Islet of Langerhans (tissue), 1 donor: ENCODE measurements at regions not wholly inside any gene's neighbourhood (a gene's known extent, or its start where the extent isn't known, plus 50 kb on each side); places are given as distances from the start of the nearest gene placed in this dataset.
"Not testable (repeated sequence)": the region's sequence is repeated elsewhere in the genome, so short reads cannot be mapped to it uniquely, and the experiment has no call there.

Experiments
- FAIRE-seq: peaks from one replicate; lab custom pipeline; 2011; peaks lifted over from hg19 to GRCh38; lab: Jason Lieb, UNC

DNA sequence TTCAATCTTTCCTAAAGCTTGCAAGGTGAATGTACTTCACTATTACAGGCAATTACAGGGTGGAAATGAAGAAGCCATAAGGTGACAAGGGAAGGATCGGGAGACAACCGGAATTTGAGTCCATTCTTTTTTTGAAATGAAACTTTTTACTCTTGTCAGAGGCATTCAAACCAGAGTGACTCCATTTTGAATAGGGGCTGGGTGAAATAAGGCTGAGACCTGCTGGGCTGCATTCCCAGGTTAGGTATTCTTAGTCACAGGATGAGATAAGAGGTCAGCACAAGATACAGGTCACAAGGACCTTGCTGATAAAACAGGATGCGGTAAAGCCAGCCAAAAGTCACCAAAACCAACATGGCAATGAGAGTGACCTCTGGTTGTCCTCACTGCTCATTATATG, 363.3 kb downstream of the TYW1 start:
- FAIRE-seq = no peak

DNA sequence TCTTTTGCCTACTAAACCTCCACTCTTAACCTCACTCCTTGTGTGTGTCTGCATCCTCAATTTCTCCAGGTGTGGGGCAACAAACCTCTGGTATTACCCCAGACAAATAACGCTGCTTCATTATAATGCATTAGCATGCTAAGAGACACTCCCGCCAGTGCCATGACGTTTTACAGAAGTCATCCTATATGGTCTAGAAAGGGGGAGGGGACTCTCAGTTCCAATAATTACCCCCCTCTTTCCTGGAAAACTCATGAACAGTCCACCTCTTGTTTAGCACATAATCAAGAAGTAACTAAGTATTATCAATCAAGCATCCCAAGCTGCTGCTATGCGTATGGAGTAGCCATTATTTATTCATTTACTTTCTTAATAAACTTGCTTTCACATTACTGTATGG, 364.5 kb downstream of the TYW1 start:
- FAIRE-seq = no peak

DNA sequence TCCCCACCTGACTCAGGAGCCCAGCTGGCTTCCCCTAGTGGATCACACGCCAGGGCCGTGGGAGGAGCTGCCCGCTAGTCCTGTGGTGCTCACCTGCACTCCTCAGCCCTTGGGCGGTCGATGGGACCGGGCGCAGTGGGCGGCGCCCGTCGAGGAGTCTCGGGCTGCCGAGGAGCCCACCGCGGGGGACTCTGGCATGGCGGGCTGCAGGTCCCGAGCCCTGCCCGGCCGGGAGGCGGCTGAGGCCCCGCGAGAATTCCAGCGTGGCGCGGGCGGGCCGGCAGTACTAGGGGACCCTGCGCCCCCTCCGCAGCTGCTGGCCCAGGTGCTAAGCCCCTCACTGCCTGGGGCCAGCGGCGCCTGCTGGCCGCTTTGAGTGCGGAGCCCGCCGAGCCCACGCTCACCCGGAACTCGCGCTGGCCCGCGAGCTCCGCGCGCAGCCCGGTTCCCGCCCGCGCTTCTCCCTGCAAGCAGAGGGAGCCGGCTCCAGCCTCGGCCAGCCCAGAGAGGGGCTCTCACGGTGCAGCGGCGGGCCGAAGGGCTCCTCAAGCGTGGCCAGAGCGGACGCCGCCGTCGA, 367.9 kb downstream of the TYW1 start:
- no peak for FAIRE-seq

DNA sequence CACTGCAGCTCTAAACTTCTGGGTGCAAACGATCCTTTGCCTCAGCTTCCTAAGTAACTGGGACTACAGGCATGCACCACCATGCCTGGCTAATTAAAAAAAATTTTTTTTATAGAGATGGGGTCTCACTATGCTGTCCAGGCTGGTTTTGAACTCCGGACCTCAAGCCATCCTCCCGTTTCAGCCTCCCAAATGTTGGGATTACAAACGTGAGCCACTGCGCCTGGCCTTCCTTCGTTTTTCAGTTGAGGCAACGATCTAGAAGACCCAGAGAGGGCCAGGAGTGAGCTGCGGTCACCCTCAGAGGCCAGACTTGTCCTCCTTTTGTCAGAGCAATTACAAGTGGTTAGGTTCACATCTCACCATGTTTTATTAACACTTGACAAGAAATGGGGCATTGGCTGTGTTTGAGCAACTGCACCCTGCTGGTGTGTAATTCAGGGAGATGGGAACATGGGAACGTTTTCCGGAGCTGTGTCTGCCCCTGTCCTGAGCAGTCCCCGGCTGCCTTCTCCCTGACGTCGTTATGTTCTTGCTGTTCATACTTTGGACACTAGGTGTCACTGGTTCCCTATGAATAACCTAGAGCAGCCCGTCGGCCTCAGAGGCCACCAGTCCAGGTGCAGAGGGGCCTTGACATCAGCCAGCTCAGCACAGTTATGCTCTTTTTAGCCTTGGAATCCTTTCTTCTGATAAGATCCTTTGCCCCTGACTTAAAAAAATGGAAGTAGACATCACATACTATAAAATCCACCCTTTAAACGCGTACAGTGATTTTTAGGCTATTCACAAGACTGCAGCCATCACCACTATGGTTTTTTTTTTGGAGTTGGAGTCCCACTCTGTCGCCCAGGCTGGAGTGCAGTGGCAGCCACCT, 375.0 kb downstream of the TYW1 start:
- FAIRE-seq = no peak

DNA sequence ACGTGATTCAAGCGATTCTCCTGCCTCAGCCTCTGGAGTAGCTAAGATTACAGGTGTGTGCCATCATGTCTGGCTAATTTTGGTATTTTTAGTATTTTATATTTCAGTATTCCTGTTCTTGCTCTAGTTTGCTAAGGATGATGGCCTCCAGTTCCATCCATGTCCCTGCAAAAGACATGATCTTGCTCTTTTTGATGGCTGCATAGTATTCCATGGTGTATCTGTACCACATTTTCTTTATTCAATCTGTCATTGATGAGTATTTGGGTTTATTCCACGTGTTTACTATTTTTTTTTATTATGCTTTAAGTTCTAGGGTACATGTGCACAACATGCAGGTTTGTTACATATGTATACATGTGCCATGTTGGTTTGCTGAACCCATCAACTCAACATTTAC, 376.8 kb downstream of the TYW1 start:
- FAIRE-seq = not testable (repeated sequence)

DNA sequence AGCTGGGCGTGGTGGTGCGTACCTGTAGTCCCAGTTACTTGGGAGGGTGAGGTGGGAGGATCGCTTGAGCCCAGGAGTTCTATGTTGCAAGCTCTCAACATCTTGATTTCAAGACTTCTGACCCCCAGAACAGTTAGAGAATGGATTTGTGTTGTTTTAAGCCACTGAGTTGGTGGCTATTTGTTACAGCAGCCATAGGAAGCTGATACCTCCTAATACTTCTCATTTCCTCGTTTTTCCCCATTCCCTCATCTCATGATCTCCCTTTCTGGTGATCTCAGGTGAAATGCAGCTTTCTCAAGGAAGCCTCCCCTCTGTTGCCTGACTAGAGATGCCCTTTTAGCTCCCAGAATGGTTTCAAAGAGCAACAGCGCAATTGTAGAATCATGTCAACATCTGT, 378.8 kb downstream of the TYW1 start:
- FAIRE-seq = no peak

DNA sequence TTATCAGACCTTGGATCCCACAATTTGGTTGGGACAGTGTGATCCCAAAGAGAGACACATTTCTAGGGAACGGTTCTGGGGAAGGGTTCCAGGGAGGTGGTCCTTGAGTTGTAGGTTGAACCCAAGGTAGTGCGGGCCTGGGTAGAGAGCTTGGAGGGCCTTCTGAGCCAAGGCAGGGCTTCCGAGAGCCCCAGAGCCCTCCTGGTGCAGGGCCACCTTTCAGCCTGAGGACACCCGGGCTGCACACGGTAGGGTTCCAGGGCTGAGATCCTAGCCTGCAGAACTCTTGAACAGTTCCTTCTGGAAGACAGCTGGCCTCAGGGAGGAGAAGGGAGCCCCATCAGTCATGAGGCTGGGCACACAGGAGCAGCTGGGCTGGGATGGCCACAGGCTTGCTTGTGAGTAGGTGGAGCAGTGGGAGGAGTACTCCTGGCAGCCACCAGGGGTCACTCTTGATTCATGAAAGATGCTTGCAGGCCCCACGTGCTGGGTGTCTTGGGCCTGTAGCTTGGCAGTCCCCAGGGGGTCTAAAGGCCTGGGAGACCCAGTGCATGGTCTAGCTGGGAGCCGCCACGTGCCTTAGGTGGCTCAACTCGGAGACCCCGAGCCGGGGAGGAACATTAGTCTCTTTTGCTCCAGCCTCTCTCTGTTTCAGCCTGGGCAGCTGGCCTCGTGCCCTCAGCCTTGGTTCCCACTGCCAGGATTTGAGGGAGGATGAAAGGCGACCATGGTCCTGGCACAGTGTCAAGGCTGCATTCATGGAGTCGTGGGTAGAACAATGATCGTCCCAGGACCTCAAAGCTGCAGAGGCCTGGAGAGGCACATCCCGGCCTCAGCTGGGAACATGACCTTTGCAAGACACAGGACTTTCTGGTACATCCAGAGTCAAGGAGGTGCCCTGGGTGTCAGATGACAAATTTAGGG, 381.6 kb downstream of the TYW1 start:
- FAIRE-seq = no peak

DNA sequence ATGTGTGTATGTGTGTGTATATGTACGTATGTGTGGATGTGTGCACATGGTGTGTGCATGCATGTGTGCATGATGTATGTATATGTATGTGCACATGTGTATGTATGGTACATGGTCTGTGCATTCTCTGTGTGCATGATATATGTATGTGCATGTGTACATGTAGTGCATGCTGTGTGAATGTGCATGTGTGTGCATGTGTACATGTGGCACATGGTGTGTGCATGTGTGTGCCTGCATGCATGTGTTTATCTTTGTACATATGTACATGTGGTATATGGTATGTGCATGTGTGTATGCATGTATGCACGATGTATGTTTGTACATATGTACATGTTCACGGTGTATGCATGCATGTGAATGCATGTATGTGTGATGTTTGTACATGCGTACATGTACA, 383.7 kb downstream of the TYW1 start:
- FAIRE-seq = no peak

DNA sequence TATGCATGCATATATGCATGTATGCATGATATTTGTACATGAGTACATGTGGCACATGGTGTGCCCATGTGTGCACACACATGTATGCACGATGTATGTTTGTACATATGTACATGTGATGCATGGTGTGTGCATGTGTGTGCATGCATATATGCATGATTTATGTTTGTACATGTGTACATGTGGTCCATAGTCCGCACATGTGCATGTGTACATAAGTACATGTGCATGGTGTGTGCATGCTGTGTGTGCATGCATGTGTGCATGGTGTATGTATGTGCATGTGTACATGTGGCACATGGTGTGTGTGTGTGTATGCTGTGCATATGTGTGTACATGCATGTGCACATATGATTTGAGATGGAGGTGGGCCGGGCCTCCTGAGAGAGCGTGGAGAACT, 384.2 kb downstream of the TYW1 start:
- no peak for FAIRE-seq

DNA sequence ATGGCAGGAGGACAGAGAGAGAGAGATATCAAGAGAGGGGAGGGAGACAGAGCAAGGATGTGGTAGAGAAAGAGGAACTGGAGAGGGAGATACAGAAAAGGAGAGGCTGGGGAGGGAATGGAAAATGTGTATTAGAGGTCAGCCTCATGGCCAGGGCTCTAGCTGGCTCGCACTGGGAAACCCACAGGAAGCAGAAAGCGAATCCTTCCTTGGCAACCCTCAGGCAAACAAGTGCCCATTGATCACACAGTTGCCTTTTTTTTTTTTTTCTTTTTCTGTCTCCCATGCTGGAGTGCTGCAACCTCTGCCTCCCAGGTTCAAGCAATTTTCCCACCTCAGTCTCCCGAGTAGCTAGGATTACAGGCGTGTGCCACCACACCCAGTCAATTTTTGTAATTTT, 391.2 kb downstream of the TYW1 start:
- no peak for FAIRE-seq

DNA sequence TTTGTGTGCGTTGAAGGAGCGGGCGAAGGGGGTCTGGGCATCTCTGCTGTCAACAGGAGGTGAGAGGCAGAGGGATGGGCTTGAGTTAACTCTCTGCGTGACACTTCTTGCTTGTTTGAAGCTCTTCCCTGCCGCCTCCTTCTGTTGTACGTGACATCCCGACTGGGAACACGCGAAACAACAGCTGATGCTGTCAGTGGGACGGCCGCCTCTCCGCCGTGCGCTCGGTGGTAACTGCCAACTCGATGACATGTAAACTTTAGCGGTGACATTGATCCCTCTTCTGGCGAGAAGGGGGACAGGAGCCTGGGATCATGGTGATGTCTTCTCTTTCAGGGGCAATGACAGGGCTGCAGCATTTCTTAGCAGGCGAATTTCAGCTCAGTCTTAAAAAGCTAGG, 394.5 kb downstream of the TYW1 start:
- FAIRE-seq = no peak

DNA sequence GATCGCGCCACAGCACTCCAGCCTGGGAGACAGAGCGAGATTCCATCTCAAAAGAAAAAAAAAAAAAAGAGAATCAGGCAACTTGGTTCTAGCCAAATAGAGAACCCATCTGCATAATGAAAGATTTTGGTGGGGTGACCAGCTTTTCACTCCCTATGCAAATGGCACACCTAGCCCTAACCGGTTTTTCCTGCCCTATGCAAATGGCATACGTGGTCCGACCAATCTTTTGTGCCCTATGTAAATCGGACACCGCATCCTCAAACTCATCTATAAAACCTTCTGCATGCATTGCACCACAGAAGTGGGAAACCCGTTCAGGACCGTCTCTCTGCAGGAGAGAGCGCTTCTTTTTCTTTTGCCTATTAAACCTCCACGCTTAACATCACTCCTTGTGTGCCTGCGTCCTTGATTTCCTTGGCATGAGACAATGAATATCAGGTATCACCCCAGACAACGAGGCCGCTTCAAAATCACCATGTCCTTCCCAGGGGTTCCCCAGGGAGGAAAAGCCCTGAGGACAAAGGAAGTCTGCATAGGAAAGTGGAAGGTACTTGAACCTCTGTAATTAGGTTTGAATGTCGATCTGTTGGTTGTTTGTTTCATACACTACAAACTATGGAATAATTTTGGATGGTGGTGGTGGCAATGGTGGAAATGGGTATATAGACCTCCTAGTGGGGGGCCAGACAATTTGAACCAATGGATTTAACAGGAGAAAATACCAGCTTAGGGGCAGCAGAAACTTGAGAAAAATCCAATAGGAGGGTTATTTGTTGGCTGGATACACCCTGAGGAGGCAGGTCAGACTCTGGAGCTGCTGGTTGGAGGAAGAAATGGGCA, 396.2 kb downstream of the TYW1 start:
- no peak for FAIRE-seq

DNA sequence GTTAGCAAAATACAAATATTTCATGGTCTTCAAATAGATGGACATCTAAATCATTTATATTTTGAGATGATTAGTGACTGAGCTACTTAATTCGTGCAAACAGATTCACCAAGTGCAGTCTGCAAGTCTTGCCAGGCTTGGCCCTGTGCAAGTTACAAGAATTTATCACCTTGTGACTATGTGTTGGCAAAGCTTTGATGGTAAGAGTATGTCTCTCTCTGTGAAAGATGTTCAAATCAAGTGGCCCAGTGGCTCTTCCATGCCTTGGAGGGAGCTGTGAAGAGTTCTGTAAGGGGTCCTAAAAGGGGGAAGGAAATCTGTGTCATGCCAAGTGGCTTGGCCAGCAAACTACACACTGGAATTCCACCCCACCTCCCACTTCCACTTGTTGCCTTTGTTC, 397.3 kb downstream of the TYW1 start:
- no peak for FAIRE-seq

DNA sequence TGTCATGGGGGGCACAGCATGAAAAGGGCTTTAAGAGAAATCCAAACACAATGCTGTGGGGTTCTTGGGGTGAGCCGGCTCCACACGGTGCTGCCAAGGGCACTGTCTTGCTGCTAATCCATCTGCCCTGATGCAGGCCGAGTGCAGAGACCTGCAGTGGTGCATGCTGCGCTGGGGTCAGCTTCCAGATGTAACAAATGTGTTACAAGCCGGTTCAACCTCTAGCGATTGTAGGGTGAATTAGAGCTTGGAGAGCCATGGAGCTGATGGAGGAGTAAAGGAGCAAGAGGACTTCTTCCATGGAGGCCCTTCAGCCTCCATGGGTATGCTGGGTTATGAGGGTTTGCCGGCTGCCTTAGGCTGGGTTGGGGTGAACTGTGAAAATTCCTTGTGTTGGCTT, 402.3 kb downstream of the TYW1 start:
- no peak for FAIRE-seq

DNA sequence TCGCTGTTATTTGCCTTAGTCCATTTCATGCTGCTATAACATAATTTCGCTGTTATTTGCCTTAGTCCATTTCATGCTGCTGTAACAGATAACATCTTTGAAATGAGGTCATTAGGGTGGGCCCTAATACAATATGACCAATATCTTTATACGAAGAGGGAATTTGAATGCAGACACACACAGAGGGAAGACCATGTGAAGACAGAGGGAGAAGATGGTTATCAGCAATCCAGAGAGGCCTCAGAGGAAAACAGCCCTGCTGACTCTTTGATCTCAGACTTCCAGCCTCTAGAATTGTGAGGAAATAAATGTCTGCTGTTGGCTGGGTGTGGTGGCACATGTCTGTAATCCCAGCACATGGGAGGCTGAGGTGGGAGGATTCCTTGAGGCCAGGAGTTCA, 404.9 kb downstream of the TYW1 start:
- FAIRE-seq = no peak

DNA sequence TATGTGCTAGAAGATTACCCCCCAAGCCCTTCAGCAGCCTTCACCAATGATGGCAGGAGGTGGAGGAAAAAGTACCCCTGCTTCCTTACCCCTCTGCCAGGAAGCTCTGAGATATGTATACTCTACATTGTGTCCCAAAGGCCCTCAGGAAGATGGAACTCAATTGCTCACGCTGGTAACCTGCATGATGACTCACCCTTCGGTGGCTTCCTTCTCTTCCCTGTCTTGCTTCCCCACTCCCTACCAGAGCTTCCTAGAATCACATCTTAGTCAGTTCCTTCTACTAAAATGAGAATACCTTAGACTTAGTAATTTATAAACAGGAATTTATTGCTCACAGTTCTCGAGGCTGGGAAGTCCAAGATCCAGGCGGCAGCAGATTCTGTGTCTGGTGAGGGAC, 405.6 kb downstream of the TYW1 start:
- no peak for FAIRE-seq

DNA sequence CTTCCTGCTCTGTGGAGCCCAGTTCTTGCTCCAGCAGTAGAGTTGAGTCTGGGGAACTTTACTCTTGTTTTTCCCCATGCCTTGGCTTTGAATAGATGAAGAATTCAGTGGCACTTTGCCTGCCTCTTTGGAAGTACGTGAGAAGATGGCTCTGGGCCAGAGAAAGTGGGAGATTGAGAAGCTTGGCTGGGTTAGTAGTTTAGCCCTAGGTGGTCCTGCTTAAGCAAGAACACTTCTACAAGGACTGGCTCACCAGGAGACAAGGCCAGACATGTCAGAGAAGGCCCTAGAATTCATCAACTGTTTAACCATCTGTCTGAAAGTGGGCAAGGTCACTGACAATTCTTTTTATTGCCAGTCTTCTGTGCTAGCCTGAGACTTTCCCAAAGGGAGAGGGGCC, 410.3 kb downstream of the TYW1 start:
- no peak for FAIRE-seq

DNA sequence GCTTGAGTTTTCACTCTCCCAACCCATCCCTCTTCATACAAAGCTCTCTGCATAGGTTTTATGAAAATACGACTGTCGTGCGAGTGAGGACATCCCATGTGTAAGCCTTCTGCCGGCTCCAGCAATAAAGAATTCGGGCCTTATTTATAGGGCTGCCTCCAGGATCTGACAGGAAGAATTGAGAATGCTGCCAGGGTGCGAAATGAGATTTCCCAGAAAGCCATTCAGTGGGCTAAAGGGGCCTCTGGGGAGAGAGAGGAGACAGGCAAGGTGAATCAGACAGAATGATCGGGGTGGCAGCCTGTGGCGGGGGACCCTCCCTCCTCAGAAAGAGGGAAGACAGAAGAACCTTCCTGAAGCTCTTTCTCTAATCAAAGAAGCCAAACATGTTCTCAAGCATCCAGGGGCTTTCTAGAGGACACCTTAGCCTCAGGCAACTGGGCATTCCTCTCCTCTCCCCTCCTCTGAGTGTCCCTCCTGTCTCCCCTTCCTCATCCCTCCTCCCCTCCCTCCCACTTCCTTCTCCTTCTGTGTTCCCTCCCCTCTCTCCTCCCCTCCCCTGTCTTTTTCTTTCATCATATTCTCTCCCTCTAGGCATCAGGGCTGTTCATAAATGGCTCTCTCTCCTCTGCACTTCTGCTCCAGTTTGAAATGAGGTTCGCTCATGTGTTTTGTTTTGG, 410.9 kb downstream of the TYW1 start:
- FAIRE-seq = no peak

DNA sequence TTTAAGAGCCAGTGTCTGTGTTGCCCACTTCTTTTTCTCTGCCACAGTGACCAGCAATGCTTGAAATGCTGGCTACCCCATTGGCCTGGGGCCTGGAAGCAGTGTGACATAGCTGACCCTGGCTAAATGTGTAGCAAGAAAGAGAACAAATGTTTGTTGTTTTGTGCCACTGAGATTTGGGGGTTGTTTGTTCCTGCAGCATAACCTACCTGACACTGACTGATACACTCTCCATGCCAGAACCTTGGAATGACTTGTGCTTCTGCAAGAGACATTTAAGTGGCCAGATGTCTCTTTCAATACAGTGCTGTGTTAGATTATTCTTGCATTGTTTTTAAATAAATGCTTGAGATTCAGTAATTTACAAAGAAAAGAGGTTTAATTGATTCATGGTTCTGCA, 411.5 kb downstream of the TYW1 start:
- FAIRE-seq = no peak

DNA sequence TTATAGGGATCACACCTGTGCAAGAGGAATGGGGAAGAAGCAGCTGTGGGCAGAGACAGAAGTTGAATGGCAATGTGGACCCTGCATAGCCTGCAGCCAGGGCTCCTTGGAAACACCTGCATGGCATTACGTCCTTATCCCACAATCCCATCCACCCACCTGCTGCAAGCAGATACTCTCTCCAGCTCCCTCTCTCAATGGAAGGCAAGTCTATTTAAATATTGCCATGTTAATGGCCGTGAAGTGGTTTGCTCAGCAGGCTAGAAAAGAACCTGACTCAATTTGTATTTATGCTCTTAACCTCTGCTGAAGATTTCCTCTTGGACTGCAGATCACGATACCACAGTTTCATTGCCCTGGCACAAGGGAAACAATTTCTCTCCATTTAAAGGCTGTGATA, 417.0 kb downstream of the TYW1 start:
- FAIRE-seq = no peak

DNA sequence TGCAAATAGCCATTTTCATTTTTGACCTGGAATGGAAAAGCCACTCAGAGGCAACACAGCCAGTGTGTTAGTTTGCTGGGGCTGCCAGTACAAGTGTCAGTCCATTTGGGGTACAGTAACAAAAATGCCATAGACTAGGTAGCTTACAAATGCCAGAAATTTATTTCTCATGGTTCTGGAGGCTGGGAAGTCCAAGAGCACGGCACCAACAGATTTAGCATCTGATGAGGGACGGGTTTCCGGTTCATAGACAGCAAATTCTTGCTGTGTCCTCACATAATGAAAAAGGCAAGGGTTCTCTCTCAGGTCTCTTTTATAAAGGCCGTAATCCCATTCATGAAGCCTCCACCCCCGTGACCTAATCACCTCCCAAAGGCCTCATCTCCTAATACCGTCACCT, 418.2 kb downstream of the TYW1 start:
- no peak for FAIRE-seq

DNA sequence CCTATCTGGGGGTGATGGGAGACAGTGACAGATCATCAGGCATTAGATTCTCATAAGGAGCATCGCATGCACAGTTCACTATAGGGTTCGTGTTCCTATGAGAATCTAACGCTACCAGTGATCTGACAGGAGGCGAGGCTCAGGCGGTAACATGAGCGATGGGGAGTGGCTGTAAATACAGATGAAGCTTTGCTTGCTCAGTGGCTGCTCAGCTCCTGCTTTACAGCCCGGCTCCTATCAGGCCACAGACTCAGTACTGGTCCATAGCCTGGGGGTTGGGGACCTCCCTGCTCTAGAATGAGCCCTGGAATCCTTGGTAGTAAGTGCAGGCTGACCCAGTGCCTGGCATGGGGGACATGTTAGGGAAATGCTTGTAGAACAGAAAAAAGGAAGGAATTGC, 426.0 kb downstream of the TYW1 start:
- FAIRE-seq = no peak
